Stimulated activated CD4-positive, alpha-beta T cell treated with anti-CD3 and anti-CD28 coated beads, Interleukin-12 subunit alpha, Interleukin-12 subunit beta, amount 100 ng/mL, for 4 hours (primary cell): ENCODE measurements at regions not wholly inside any gene's neighbourhood (a gene's known extent, or its start where the extent isn't known, plus 50 kb on each side); places are given as distances from the start of the nearest gene placed in this dataset.

Source experiments
- DNase-seq: peaks from one replicate; pipeline ENCODE4 v3.0.0-alpha.2; 2020

DNA sequence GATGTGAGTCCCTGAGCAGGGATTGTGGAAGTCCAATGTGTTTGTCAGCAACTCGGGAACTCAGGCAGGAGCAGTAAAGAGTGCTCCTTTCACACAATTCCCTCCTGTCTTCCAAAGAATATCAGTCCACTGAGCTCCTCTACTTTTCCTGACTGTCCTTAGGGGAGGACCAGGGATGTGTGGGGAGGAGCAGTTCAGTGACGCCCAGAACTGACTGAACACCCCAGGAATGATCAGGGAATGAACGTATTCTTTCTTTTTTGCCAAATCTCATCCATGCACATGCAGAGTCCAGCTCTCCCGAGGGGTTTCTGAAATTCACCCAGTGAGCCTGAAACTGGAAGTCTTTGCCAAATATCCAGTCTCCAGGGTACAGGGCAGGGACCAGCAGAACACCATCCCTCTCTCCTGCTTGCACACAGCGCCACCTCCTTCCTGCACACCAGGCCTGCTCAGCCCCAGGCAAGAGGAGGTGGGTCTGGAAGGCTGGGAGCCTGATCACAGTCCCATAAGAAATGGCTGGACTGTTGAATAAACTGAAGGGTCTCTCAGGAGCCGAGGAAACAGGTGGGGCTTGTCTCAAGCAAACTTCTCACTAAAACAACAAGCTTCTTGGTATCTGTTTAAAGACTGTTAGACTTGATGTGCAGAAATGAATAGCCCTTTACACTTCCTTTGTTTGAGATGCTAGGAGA is 294.7 kb downstream of the C7orf25 start:
- DNase-seq, result no peak

DNA sequence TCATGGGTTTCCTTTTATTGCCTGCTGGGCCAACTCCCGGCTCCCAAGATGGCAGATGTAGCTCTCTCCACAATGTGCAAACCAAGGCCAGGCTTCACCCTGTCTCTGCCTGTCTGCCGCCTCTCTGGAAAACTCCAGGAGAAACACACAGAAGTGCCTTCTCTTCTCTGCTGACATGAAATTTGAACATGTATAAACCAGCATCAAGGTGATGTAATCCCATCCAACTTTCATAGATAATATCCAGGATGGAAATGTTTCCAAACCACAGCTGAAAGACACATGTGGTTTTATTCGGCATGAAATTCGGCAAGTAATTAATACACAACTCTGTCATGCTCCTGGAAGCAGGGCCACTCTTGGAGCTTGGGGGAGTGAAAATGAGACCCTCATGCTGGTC is 297.2 kb downstream of the C7orf25 start:
- DNase-seq, result no peak

DNA sequence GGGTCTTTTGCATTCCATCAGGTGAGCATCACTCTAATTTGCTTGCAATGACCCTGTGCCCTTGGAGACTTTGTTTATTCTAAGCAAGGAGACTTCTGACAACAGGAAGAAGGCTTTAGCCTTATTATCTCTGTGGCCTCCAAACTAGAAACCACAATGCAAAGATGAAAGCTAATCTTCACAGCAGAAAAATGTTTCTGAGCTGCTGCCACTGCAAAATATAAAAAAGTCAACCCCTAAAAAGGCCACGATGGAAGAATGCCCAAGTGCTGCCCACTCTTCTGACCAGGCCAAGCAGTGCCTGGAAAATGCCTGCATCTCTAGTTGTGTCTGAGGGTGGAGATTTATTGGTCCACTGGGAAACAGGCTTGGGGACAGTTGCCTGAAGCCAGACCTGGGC is 299.9 kb downstream of the C7orf25 start:
- DNase-seq, result no peak

DNA sequence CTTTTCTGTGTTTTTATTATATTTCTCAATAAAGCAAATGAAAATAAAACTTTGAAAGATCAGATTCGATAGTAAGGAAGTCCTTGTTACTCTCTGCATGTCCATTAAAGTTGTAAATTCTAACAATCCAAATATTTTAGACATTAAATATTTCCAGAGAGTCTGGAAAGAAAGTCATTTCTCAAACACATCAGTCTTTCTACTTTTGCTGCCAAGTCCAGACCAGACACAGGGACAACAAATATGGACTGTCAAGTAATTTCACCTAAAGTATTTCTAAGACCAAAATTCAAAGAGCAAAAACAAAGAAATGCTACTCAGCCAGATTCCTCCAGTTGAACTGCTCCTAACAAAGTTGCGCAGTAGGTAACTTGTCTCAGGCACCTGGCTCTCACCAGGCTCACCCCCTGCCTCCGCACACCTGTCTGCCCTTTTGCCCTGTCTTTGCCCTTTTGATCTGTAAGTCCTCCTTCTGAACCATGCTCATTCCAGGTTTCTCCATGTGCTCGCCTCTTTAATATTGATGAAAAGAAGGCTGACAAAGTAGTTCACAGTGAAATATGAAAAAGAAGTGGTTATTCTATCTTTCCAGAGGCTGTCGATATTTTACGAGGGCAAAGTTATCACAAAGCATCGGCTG is 300.5 kb downstream of the C7orf25 start:
- no peak for DNase-seq

DNA sequence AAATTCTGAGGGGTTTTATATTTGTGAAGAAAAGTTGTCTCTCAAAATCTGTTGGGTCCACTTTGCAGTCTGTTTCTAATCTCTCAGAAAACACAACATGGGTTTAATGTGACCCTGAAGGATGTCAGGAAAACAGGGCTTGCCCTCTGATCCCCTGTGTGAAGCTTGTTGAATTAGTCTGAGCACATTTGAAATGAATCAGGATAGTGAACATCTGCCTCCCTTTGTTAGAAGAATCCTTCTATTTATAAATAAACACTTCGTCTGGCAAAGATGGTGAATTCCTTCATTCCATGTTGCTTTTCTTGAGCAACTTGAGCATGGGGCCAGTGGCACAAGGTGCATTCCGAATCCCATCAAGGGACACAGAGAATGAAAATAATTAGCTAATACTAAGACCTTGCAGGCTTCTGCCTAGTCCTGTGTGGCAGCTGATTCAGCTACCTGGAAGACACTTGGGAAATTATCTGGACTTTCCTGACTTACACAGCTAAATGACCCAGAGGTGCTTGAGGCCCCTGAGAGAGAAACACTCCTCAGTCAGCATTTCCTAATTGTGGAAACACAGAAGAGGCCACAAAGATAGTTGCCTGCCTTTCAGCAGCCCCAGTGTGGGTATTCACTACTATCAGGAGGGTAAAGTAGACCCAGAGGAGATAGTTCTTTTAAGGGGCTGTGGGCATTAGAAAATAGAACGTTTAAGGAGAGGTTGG is 305.5 kb downstream of the C7orf25 start:
- DNase-seq, result no peak

DNA sequence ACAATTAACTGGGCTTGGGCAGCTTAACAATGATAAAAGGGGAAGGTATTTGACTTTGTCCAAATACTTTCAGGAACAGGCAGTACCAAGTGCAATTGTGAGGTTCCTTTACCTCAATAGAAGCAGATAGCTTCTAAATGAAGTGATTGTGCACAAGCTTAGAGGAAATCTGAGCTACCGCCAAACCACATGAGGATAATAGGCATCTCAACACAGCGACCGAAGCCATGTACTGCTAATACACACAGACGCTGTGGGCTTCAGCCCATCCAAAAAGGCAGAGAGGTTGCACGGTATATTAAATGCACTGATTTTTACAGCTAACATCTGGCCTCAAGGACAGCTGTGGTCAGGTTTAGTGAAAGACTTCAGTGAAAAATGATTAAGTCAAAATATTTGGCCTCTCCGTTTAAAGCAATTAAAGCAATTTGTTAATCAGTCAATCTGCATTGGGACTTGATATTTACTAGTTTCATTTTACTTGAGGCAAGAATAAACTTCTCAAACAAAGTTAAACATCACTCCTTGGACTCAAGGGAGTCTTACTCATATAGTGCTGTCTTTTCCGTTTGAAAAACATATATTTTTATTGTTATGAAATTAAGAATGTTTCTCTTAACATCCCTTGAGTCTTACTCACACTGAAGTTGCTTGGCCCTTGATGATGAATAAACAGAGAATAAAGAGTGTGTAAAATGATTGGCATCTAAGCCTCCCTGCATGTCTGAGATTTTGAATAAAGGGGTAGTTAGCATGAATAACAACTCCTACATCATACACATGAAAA is 306.3 kb downstream of the C7orf25 start:
- DNase-seq, result no peak

DNA sequence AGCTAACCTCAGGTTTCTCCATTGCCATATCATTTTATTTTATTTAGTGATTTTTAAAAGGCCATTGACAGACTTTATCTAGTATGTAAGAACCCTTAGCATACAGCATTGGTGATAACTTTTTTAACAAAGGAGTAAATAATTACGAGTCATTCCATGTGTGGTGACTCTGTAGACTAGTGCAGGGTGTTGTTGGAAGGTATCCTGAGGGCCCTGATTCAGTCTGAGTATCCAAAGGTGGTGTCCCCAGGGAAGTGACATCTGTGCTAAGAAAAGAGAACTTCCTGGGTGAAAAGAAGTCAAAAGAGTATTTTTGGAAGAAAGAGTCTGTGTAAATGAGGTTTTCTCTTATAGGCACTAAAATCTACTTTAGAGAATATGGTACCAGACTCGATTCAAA is 308.4 kb downstream of the C7orf25 start:
- no peak for DNase-seq

DNA sequence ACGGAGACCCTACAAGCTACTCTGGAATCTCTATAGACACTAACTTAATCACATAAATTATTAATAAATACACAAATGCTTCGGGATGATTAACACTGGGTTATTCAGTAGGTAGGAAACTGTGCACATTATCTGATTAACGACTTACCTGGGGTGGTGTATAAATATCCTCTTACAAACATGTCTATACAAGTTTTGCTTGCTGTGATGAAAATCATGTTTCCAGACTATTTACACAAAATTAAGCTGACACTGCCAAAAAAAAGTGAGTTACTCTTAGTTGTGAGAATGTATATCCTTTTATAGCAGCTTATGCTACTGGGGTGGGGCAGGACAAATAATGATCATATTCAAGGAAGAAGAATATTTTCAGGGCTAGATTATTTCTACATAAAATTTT is 314.6 kb downstream of the C7orf25 start:
- no peak for DNase-seq

DNA sequence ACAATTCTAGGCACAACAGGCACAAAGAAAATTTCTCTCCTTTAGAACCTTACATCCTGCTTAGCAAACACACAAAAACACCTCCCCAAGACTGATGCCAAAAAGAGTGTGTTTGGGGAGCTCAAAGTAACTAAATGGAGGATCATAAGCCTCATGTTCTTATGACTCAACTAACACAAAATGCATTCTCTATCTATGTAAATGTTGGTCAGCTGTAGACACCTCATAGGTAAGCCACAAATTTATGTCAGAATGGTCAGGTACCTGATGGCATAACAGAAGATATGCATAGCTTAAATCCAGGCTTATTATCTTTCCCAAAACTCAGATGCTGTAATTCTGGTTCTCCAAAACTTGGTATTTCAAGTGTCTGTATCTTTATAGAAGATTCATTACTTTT is 315.1 kb downstream of the C7orf25 start:
- DNase-seq, result no peak

DNA sequence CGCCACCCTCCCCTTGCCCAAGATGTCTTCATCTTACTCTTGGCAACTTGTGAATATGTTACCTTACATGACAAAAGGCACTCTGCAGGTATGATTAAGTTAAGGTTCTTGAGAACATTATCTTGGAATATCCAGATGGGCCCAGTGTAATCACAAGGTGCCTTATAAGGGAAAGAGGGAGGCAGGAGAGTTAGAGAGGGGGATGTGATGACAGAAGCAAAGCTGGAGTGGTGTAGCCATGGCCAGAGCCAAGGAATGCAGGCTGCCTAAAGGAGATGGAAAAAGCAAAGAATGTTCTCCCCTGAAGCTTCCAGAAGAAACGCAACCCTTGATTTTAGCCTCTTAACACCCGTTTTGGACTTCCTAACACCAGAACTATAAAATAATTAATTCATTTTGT is 318.0 kb downstream of the C7orf25 start:
- no peak for DNase-seq

DNA sequence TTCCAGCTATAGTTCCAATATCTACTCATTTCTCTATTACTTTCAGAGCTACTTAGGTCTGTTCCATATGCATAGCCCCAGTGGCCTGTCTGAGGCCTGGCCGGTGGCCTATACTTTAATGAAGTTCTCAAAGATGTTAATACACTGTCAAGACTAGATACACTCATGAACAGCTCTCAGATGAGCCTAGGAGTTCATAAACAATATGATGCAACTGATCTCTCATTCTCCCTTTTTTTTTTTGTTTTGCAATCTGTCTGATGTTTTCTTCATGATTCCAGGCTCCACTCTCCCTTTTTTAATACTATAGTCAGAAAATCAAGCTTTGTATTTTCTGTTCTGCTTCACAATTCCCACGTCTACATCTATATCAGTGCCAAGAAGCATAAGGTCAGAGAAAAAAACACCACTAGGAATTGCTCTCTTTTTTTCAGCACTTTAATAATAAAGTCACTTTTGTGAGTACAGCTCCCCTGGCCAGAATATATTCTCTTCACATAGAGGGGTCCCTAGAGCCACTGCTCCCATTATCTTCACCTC is 321.0 kb downstream of the C7orf25 start:
- DNase-seq, result no peak

DNA sequence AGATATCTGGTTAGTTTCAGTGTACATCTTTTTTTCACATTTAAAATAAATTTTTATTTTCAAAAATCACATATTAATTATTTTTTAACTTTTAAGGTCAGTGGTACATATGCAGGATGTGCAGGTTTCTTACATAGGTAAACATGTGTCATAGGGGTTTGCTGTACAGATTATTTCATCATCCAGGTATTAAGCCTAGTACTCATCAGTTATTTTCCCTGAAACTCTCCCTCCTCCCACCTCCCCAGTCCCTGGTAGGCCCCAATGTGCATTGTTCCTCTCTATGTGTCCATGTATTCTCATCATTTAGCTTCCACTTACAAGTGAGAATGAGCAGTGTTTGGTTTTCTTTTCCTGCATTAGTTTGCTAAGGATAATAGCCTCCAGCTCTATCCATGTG is 323.0 kb downstream of the C7orf25 start:
- DNase-seq, result no peak

DNA sequence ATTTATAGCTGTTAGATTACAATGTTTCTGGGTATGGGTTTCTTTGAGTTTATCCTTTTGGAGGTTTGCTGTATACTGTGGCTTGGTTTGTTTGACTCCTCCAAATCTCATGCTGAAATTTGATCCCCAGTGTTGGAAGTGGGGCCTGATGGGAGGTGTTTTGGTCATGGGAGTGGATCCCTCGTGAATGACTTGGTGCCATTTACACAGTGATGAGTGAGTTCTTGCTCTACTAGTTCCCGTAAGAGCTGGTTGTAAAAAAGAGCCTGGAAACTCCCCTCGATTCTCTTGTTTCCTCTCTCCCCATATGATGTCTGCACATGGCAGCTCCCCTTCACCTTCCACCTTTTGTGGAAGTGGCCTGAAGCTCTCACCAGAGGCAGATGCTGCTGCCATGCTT is 324.1 kb downstream of the C7orf25 start:
- no peak for DNase-seq

DNA sequence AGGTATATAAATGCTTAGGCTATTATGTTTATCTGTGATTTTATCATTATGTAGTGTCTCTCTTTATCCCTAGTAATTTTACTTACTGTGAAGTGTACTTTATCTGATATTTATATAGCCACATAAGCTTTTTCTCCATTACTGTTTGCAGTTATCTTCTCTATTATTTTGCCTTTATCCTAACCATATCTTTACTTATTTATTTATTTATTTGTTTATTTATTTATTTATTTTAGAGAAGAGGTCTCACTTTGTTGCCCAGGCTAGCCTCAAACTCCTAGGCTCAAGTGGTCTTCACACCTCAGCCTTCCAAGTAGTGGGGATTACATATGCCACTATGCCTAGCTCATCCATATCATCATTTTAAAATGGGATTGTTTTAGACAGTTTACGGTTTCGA is 331.8 kb downstream of the C7orf25 start:
- no peak for DNase-seq

DNA sequence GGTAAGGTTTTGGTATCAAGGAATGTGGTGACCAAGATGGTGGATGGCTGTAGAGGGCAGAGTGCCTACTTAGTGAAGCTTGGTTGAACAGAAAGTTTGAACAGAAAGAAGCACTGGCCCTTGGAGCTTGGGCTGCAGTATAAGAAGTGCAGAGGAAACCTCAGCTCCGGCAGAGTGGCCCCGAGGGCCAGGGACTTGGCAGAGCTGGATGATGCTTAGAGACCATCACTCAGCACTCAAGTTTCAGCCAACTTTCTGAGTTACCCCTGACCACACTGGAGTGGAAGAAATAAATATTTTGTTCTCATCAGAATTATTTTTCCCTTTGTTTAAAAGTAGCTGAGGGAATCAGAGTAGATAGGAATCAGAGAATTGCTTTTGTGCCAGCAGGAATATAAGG is 336.7 kb downstream of the C7orf25 start:
- DNase-seq, result no peak

DNA sequence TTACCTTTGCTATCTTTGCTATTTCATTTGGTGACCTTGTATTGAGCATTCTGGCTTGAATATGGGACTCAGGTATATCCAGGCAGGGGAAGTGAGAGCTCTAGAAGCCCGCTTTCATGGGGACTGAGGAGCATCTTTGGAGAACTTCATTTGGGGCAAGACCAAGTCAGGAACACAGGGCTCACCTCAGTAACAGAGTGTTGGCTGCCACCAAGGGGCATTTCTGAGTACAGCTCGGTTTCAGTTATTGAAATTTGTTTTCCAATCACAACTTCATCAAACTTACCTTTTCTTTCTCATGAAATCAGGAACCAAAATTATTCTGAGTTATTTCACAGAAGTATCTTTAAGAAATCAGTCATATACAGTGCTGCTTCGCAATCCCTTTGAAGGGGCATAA is 337.2 kb downstream of the C7orf25 start:
- no peak for DNase-seq

DNA sequence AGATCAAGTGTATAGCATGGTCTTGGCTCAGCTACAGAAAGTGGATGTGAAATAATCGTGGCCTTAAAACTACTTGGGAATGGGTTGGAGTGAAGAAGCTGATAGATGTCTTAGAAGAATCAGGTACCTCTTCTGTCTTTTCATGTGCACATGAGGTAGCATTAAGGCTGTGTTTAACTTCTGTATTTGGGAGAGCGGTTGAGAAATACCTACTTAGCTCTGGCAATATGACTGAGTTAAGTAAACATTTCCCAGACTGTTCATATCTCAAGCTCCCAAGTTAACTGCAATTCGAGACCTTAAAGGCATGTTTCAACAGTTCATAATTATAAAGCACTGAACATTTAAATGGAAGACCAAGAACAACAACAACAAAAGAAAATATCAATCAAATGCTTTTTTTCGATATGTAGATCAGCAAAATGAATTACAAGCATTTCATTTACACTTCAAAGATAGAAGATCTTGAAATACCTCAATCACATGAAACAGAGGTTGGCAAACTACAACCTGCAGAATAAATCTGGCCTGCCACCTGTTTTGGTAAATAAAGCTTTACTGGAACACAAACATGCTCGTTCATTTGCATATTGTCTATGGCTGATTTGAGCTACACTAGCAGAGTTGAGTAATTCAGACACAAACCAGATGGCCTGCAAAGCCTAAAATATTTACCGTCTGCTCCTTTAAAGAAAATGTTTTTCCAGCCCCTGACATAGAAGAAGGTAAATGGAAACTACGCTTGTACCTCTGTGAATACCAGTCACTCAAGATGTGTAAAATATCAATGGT is 337.1 kb upstream of the GLI3 start:
- no peak for DNase-seq

DNA sequence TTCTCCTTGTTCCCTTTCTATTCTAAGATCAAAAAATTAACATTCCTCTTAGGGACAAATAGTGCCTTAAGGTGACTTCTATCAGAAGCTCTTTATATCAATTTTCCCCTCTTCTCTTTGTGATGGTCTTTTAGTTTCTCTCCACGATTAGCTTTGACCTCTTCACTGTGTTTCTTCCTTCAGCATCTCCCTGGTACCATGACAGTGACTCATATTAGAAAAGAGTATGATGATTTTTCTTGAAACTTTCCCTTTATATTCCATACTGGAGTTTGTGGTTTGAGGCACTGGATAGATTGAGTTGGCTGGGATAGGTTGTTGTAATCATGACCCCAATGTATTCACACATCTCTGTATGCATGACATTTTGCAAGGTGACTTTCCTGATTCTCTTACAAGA is 335.6 kb upstream of the GLI3 start:
- DNase-seq, result no peak

DNA sequence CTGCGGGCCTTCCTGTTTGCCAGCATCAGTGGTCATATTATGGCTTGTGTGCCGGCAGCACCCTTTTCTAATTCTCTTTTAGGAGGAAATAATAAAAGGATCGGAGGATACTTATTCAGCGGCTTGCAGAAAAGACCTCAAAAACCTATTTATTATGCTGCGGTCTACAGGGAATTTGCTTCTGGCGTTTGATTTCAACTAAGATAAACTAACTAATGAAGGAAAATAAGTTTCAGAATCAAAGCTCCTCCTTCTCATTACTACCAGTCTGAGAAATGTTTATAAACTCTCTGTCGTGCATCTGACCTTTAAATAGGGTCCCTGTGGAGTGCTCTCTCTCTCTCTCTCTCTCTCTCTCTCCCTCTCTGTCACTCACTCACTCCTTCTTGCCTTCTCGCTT is 335.0 kb upstream of the GLI3 start:
- no peak for DNase-seq

DNA sequence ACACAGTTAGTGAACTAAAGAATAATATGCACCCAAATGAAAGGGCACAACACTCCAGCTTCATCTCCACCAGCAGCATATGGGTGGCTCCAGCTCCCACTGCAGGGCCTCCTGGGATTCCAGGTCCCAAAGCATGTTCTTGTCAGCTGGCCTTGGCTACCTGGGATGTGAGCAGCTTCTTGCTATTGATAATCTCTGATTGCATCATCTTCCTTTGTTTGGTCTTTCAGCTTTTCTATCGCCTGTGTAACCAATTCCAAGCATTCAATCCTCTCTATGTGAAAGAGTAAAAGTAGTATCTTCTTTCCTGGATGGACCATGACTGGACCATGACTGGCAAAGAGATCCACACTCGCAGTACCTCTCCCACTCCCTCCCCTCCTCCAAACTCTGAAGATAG is 333.9 kb upstream of the GLI3 start:
- no peak for DNase-seq

DNA sequence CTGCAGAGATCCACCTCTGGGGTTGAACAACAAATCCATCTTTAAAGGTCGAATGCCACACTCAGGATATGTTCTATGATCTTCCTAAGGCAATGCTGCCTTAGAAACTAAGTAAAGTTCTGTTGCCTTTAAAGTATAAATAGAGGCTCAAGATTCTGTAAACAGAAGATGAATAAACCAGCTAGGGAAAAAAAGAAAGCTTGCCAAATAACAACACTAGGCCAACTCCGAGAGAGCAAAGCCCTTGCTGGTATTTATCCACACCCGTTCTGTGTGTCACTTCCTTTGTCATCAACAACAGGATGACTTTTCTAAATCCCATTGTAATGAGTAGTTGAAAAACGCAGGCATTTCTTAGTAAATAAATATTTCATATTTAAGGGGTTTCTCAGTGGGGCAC is 330.0 kb upstream of the GLI3 start:
- no peak for DNase-seq

DNA sequence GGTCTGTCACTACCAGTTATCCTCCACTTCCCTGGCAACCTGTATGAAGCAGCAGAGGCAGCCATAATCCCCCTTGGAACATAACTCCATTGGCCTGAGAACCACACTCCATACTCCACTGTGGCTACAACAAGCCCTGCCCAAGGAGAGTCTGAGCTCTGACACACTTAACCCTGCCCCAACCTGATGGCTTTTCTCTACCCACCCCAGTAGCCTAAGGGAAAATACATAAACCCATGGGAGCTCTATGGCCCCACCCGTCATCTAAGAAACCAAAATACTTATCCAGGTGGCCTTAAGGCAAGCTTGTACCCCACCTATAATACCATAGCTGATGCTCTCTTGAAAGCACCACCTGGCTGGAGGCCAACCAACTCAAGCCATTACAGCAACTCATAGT is 324.8 kb upstream of the GLI3 start:
- no peak for DNase-seq

DNA sequence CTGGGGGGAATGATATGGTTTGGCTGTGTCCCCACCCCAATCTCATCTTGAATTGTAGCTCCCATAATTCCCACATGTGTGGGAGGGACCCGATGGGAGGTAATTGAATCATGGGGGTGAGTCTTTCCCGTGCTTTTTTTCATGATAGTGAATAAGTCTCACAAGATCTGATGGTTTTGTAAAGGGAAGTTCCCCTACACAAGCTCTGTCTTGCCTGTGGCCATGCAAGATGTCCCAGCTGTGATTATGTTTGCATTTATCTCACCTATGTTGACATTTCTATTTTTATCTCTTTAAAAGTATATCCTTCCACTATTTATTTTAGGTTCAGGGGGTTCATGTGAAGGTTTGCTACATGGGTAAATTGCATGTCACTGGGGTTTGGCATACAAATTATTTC is 323.9 kb upstream of the GLI3 start:
- DNase-seq, result no peak
